ENCODE measurements at regions not wholly inside any gene's neighbourhood (a gene's known extent, or its start where the extent isn't known, plus 50 kb on each side); places are given as distances from the start of the nearest gene placed in this dataset.
"Not testable (repeated sequence)": the region's sequence is repeated elsewhere in the genome, so short reads cannot be mapped to it uniquely, and the experiment has no call there.

DNA sequence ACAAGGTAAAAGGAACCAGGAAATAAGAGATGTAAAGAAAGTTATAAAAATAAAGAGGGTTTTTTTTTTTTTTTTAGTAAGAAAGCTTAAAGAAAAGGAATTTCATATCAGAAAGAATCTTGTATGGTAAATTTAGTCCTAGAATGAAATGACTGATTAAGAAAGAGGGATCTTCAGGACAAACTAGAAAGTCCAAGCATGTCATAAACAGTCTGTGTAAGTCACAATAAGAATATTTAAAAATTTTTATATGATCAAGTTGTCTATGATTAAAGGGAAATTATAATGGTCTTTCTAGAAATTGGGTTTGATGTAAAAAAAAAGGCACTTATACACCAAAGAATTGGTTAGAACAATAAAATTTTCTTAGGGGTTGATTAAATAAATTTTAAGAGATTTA is 289.5 kb downstream of the XPNPEP1 start:
- no peak for DNase-seq

DNA sequence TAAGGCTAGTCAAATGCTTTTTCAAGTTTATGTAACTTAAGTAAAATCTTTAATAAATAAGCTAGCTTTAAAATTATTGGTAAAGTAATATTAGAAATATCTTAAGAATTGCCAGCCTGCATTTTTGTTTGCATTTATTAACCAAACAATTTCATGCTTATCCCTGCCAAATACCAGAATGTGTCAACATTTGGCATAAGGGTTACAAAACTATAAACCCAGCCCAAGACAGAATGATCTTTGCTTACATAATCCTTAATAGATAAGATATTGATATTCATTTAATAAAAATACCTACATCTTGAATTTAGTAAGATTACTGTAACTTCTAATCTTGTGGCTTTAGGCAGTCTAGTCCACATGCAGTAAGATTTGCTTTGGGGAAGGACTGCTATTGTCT is 290.3 kb downstream of the XPNPEP1 start:
- not testable (repeated sequence) for DNase-seq

DNA sequence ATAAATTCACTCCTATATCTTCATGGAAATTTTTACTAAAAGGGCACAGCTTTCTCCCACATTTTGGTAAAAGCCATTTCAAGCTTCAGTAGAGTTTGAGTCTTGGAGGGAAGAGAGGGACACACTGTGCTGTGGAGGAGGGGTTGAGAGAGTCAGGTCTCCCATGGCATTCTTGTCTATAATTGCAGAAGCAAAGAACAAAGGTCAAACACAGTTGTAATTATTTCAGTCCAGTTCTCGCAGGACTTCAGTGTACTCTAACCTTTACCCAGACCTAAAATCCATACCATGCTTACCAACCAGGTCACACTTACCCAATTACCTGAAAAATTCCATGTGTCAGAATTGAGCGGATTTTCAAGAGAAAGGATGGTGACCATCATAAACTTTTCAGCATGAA is 298.4 kb downstream of the XPNPEP1 start:
- no peak for DNase-seq

DNA sequence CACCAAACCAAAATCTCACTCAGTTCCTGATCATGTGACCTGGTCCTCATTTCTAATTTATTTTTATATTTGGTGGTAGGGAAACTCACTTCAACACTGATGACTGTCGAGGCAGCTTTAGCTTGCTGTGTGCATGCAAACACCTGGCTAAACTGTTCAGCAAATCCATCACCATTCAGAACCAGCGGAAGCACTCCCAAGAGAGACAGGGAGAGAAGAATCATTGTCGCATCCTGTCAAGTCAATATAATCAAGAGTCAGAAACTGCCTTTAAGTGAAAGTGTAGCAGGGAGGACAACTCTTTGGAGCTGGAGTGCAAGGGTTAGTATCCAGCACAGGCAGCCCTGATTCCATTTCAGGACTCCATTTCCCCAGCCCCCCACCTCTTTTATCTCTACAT is 300.7 kb downstream of the XPNPEP1 start:
- no peak for DNase-seq

DNA sequence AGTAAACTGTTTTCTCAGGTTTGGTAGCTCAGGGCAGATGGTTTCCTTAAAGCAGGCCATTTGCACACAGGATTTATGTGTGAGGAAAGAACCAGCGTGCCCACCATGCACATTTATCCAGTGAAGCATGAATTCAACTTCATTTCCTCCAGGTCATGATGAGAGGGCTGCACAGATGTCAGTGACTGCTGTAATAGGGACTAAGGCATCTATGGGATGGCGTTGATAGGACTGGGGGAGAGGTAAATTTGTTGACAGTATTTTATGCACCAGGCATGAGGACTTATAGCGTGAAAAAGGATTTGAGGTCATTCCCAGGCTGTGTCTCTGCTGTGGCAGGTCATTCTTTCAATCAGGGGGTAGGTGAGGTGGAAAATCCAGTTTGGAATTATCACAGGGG is 302.9 kb downstream of the XPNPEP1 start:
- DNase-seq, result no peak

DNA sequence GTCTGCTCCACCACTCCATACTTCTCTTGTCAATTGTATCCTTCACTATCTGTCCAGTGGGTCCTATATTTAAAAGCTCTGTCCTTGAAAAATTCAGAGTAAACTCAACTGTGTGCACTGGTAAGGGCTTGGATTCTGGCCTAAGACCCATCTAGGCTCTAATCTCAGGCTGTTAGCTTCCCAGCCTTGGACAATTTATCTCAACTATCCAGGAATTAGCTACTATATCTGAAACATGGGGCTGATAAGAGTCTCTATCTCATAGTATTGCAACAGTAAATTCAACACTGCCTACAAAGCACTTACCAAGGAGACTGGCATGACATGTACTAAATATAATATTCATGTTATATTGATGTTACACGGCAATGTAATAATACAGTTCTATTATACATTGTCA is 303.4 kb downstream of the XPNPEP1 start:
- no peak for DNase-seq

DNA sequence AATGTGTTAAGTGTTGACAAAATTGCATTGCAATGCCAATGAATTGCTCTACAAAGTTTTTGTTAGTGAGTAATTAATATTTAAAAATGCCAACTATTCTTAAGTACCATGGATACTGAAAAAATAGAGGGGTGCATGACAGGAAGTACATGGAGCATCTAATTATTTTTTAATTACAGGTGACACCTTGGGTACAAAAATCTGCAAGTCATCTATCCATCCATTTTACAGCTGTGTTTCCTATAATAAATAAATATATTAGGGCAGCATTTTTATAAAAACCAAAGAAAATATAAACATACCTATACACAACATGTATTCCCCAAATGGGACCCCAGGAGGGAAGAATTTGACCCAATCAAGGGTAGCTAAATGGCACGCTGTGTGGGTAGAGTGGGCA is 304.6 kb downstream of the XPNPEP1 start:
- DNase-seq, result no peak

DNA sequence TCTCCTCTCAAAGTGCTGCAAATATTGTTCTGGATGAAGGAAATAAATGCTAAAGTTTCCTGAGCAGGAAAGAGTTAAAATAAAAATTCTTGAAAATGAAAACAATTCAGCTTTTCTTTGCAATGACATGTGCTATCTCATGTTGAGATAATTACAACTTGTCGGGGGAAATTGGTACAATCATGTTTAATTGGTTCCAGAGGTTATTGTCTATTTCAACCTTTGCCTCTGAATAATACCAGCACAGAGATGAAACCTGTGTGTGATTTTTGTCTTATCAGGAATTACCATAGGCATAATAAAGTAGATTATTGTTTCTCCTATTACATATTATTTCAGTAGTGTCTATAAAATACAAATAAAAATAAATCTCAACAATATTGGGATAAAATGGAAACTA is 305.0 kb downstream of the XPNPEP1 start:
- DNase-seq, result no peak

DNA sequence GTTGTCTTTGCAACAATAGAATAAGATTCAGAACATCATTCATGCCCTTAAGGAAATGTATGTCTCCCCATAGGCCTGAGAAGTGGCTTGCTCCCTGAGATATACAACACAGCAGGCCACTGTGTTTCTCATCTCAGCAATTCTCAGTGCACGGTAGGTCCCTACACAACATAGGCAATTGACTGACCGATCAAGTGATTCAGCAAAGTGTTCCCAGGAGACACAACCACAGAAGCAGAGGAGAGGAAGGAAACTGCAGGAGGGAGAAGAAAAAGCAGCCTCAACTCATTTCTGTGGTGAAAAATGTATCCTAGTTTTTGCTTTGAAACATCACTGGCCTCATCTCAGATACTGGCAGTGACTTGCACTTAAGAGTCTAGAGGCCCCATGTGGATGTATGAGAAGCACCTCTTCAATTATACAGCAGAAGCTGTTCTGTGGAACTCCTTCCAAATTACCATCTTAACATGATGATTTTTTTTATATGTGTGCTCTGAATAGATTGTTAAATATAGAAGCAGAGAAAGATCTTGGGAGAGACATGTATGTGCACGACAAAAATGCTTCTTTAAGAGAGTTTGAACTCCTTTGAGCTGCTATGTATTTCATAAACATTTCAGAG is 306.8 kb downstream of the XPNPEP1 start:
- DNase-seq, result no peak

DNA sequence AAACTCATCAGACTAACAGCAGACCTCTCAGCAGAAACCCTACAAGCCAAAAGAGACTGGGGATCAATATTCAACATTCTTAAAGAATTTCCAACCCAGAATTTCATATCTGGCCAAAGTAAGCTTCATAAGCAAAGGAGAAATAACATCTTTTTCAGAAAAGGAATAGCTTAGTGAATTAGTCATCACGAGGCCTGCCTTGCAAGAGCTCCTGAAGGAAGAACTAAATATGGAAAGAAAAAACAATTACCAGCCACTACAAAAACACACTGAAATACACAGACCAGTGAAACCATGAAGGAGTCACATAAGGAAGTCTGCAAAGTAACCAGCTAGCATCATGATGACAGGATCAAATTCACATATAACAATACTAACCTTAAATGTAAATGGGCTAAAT is 328.0 kb downstream of the XPNPEP1 start:
- DNase-seq, result not testable (repeated sequence)

DNA sequence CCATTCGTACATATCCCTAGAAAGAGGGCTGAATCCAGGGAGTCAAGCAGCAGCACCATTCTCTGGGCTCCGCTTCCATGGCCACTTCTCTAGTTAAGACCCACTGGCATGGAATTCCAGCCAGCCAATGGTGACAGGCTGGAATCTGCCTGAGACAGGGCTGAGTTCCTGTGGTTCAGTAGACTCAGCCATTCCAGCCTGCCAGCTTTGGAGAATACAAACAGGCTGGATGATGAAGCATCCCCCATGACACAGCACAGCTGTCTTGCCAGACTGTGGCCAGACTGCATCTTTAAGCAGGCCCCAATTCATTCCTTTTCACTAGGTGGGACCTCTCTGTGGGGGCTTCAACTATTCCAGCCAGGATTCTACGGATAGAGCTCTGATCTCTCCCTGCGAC is 329.6 kb downstream of the XPNPEP1 start:
- no peak for DNase-seq

DNA sequence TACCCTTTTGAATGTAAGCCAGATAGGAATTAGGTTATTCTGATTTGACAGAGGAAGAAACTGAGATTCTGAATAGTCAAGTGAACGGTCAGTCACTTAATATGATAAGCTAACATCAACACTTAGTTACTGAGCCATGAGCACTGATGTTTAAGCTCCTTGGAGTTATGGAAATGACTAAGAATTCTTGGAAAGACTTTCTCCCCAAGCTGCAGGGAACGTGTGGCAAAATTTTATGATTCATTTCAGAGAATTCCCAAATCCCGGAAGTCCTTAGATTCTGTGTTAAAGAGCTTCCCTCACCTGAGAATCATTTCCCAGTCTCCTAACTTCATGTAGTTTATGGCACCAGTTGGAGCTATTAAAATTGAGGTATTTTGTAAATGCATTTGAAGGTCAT is 330.9 kb downstream of the XPNPEP1 start:
- no peak for DNase-seq

DNA sequence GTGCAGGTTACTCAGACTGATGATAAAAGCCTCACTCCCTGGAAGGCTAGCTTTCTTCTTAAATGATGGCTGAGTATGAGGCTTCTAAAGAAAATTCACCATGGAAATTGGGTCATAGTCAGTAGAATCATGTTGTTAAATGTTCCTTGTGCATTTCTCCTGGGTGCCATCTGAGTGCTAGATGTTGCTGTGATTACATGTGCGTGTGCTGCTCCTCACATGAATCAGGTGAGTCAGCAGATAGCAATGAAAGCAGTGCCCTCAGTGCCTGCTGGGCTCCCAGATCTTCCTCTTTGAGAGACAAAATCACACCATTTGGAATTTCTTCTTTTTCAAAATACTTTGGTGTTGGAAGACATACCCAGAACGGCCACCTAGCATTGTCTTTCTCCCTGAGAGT is 331.7 kb downstream of the XPNPEP1 start:
- no peak for DNase-seq

DNA sequence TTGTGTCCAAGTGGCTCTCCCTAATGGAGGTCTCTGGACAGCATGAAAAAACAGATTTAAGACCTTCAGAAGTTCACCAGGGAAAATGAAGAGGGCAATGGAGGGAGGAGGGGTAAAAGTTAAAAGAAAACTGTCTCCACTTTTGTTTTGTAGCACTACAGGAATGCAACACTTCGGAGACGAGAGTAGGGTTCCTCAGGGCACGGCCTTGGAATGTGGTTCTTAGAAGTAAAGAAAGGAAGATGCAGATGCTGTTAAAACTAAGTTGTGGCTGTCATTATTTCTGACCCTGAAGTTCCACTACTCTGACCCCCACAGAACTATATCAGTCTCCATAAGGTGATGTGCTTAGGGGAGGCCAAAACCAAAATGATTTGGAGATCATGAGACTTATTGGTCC is 335.1 kb downstream of the XPNPEP1 start:
- no peak for DNase-seq

DNA sequence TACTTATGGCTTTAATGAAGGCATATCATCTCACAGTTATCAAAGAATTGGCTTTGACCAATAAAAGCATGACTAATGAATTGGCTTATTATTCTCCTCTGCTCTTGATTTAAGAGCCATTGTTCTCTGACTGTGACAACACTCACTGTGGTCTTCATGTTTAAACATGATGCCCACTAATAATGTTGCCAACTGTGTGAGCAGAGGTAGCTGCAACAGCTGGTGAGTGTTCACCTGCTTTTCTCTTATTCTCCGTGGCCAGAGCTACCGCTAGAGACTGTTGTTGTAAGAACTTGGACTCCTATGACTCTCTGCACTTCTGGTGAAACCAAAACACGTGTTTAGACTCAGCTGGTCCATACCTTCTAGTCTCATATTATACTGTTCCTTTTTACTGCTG is 335.9 kb downstream of the XPNPEP1 start:
- no peak for DNase-seq

DNA sequence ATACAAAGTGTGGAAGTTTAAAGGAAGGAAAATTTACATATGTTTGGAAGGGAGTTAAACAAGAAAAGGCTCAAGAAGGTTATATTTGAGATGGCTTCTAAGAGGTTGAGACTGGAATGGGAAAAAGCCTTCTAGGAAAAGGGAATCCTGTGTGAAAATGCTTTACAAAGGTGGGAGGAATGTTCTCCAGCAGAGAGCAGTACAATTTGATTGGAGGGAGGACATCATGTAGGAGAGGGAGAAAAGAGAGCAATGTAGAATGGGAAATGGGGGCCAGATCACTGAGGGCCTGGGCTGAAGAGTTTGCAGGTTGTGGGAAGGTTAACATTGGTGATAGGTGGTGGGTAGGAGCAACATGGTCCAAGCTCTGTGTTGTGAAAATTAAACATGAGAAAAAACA is 366.9 kb downstream of the XPNPEP1 start:
- DNase-seq, result no peak

DNA sequence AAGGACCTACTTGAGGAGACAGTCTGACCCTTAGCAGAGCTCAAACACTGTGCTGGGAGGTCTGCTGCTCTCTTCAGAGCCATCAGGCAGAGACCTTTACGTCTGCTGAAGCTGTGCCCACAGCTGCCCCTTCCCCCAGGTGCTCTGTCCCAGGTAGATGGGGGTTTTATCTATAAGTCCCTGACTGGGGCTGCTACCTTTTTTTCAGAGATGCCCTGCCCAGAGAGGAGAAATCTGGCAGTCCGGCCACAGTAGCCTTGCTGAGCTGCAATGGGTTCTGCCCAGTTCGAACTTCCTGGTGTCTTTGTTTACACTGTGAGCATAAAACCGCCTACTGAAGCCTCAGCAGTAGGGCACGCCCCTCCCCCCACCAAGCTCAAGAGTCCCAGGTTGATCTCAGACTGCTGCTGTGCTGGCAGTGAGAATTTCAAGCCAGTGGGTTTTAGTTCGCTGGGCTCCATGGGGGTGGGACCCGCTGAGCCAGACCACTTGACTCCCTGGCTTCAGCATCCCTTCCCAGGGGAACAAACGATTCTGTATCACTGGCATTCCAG is 381.2 kb downstream of the XPNPEP1 start:
- not testable (repeated sequence) for DNase-seq

DNA sequence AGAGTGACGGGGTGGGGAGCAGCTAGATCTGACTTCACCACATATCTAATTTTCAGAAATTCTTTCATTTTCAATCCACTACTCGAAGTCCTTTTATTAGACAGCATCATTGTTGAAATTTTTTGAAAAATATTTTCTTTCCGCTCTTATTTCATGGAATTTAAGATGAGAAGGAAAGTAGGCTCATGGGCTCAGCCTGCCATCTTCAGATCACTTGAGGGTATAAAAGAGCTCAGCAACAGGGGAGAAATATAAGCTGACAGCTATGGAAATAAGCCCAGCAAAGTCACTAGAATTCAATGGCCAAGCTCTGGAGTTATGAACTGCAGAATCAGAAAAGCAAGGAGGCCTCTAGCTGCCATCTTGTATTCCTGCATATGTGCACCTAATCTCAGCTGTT is 389.1 kb downstream of the XPNPEP1 start:
- no peak for DNase-seq

DNA sequence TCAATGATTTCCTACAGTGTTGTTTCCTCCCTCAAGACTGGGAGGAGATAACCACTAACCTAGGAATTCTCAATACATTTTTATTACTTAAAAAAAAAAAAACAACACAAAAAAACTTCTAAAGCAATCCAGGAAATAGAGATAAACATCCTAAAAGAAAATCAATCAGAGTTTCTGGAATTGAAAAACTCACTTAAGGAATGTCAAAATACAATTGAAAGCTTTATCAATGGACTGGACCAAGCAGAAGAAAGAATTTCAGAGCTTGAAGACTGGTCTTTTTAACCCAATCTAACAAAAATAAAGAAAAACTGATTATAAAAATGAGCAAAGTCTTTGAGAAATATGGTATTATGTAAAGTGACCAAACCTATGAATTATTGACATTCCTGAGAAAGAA is 394.1 kb downstream of the XPNPEP1 start:
- DNase-seq, result no peak

DNA sequence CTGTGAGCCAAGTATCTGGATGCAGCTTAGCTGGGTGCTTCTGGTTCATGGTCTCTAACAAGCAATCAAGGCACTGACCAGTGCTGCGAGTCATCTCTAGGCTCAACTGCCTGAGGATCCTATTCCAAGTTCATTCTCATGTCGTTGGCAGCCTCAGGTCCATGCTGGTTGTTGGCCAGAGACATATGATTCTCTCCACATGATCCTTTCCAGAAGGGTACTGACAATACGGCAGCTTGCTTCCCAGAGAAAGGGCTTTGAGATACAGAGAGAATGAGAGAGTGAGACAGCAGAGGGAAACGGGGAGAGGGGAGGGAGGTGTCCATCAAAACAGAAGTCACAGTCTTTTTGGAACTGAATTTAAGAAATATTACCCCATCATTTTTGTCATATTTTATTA is 405.6 kb downstream of the XPNPEP1 start:
- DNase-seq, result no peak

DNA sequence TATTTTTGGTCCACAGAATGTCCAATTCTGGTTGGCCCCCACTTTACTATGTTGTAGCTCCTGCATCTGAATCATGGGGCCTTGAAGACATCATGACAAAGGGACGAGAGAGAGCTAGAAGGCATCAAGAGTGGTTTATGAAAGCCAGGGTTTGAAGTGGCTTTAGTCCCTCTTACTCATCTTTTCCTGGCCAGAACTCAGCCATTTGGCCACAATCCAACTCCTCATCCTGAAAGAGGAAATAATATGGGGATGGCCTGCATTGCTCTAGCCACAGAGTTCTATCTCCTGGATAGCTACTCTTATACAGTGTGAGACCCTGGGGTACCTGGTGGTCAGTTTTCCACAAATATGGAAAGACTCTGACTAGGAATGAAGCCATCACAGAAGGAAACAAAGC is 418.9 kb downstream of the XPNPEP1 start:
- DNase-seq, result no peak

DNA sequence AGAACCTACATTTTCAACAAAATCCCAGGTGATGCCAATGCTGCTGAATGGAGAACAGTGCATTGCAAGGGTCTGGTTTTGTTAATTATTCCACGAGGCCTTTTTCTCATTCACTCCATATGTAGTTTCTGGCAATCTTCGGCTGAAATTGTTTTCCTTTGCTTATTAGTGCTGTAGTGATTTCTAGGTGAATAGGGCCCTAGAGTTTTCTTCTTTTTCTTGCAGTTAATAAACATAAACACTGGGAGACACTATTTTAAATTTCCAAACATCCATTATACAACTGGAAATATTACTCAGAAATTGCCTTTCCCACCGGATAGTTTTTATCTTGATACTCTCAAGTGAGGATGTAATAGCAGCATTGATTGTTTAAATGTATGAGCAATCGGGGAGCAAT is 435.6 kb downstream of the XPNPEP1 start:
- DNase-seq, result no peak

DNA sequence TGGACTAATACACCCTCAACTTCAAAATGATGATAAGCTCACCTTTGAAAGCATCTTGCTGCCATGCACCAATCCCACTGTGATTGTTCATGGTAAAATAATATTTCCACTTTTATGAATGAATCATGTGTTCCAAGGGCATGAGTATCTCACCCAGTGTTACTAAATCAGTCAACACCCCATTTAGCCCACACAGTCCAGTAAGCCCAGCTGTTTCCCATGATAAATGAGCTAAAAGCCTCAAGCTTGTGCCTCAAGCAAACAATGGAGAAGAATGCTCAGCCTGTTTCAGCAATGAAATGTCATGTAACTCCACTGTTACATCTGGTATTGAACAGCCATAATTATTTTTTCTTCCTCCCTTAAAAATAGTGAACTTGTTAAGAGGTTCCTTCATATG is 442.5 kb downstream of the XPNPEP1 start:
- DNase-seq, result no peak

DNA sequence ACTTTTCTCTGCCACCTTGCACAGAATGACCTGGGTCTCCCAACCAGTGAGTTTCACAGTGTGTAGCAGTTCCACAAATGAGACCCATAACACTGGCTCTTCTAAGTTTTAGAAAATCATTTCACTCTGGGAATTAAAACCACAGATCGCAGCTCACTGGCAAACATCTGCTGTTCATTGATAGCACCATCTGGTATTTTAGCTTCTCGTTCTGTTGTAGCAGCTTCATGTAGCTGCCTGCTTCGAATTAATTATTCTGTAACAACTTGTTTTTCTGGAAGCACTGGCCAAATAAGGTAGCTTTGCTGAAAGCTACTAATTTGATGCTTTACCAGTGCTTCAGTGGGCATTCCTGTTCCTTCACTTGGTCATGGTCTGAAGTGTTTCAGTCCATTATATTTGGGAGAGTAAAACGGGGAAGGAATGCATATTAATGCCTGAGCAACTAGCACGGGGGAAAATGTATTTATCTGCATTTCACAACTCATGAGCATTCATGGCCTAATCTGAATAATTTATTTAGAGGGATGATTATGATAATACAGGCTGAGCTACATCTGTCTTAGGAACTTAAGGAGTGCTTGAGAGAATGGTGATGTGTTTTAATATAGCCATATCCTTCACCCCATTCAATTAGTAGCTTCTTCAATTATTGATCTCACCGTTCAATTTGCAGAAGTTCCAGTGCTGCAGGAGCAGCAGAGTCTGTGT is 447.4 kb downstream of the XPNPEP1 start:
- peak; percentile 44 for DNase-seq

DNA sequence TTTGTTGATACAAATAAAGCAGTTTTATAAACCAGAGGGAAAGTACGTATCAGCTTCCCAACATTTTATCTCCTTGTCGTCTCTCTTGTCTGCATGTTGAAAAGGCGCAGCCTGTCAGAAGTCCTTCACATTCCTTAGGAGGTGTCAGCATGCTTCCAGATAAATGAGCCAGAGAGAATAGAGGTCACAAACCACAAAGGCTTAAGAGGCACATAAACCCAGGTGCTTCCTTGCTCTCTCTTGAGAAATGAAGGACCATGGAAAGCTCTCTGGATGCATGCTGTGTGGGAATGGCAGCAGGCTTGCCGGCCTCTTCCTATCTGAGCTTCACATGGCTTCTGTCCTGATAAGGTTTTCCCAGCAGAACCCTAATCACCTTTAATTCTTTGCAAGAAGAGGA is 448.5 kb downstream of the XPNPEP1 start:
- DNase-seq, result no peak
